ENCODE measurements at regions not wholly inside any gene's neighbourhood (a gene's known extent, or its start where the extent isn't known, plus 50 kb on each side); places are given as distances from the start of the nearest gene placed in this dataset.

- TF ChIP-seq CTCF (IDR thresholded peaks at IDR 0.05): no peak
- no peak for TF ChIP-seq POLR2A (IDR thresholded peaks at IDR 0.05)
These were observed 418.8 kb upstream of the SPHKAP start for GRCh38 chr2:228600265-228600664.
